ENCODE measurements at regions not wholly inside any gene's neighbourhood (a gene's known extent, or its start where the extent isn't known, plus 50 kb on each side); places are given as distances from the start of the nearest gene placed in this dataset.

- Mint-ChIP-seq H3K4me1 (peaks cover 0 to 6% of the 10 kb centered on the region in 2 experiments; a peak in 3 of 4 replicates), H3K27me3 (ENCODE audit: low read depth) (peaks cover 2% of the 10 kb centered on the region), H3K4me3 (no peak overlapping the region), H3K36me3 (ENCODE audit: insufficient read depth in 1 of 3, low read depth in 3 of 3) (no peaks in the 10 kb centered on the region), H3K9me3 (no peaks in the 10 kb centered on the region), H3K27ac (no peak overlapping the region)
- no peak overlapping the region for H3K14ac ChIP-seq (ENCODE audit: insufficient read depth, low read length)
- no peak overlapping the region for H2BK5ac ChIP-seq (ENCODE audit: insufficient read length, low read length)
- no peak overlapping the region for H2BK120ac ChIP-seq (ENCODE audit: low read depth, low read length, poor library complexity, severe bottlenecking)
- no peak overlapping the region for H4K8ac ChIP-seq (replicated peaks; ENCODE audit: insufficient read length, low read depth, low read length)
- no peak overlapping the region for H2BK12ac ChIP-seq (ENCODE audit: insufficient read length, low read depth, low read length)
- DNase-seq = no peak
- no peak overlapping the region for H3K4me2 ChIP-seq (ENCODE audit: insufficient read depth, insufficient read length, low read length)
- no peak overlapping the region for H3K9ac ChIP-seq (ENCODE audit: extremely low read depth, insufficient read length, low read length)
- H3K23me2 ChIP-seq (ENCODE audit: insufficient read length, low read depth, low read length, poor library complexity, severe bottlenecking) = no peaks in the 10 kb centered on the region
- no peak overlapping the region for H2BK15ac ChIP-seq (ENCODE audit: low read depth, low read length)
- H4K91ac ChIP-seq (ENCODE audit: insufficient read length, low read depth, low read length) = no peak overlapping the region
- H3K4ac ChIP-seq (ENCODE audit: low read depth, low read length) = no peak overlapping the region
- H3K4me1 ChIP-seq (ENCODE audit: insufficient read depth, low read length) = no peaks in the 10 kb centered on the region
- no peaks in the 10 kb centered on the region for H4K20me1 ChIP-seq (ENCODE audit: control insufficient read depth, insufficient read depth, insufficient read length)
- H2AFZ ChIP-seq (ENCODE audit: low read length) = no peak overlapping the region
- H3K56ac ChIP-seq (ENCODE audit: insufficient read length, low read depth, low read length) = no peak overlapping the region
- no peak overlapping the region for H2BK20ac ChIP-seq (ENCODE audit: low read depth, low read length, poor library complexity, severe bottlenecking)
- no CpG with 5 or more reads among the region's 9 CpGs for WGBS (ENCODE audit: extremely low coverage, insufficient read length, low lambda C conversion rate)
- H3K27me3 ChIP-seq (ENCODE audit: insufficient read depth, low read length) = no peaks in the 10 kb centered on the region
- H3K23ac ChIP-seq (ENCODE audit: insufficient read length, low read depth, low read length) = no peak overlapping the region
- no peaks in the 10 kb centered on the region for H3K79me1 ChIP-seq (ENCODE audit: insufficient read depth, low read depth, low read length, poor library complexity, severe bottlenecking)
- no peak overlapping the region for H3T11ph ChIP-seq (ENCODE audit: low read length)
- no peak overlapping the region for H4K5ac ChIP-seq (ENCODE audit: insufficient read length, low read depth, low read length)
- TF ChIP-seq CTCF (conservative IDR thresholded peaks at IDR 0.05) = no peak
- H3K18ac ChIP-seq (ENCODE audit: insufficient read length, low read depth, low read length) = no peak overlapping the region
- no peak overlapping the region for H3K27ac ChIP-seq (ENCODE audit: insufficient read length, low read depth, low read length)
- H3K9me3 ChIP-seq (ENCODE audit: control insufficient read depth, low read depth, low read length) = no peaks in the 10 kb centered on the region
- no peak overlapping the region for H2AK5ac ChIP-seq (ENCODE audit: insufficient read length, low read length)
- H3K79me2 ChIP-seq (ENCODE audit: insufficient read depth, low read length) = no peaks in the 10 kb centered on the region
Measured at GRCh38 chr10:30183055-30183402, 123.6 kb upstream of the JCAD start.
